HEK293 (cell line): ENCODE measurements at regions not wholly inside any gene's neighbourhood (a gene's known extent, or its start where the extent isn't known, plus 50 kb on each side); places are given as distances from the start of the nearest gene placed in this dataset.

Source experiments
- CTCF ChIA-PET: fragments of 350-600 bp; formaldehyde crosslinking; extraction: SDS; loops from one replicate; lab custom pipeline; 2021; ENCODE audit warnings: antibody characterized with exemption; lab: Yijun Ruan, JAX
- POLR2A ChIA-PET: fragments of 300-600 bp; formaldehyde crosslinking; extraction: SDS; loops from one replicate; lab custom pipeline; 2020; ENCODE audit warnings: antibody characterized with exemption, inconsistent platforms; lab: Yijun Ruan, JAX
- H3K27ac ChIP-seq: fragments of 200-500 bp; sonication (Bioruptor generic); 2 replicates; pipeline ENCODE4 v1.5.1; 2014; ENCODE audit warnings: low read depth, low read length, control low read depth, inconsistent platforms; ENCODE audit errors: extremely low read depth
- H3K36me3 ChIP-seq, 2 experiments: fragments of 200-500 bp in 1 of 2; sonication (Bioruptor generic) in 1 of 2; 1 replicate in 1 of 2; 2 replicates in 1 of 2; pipeline ENCODE4 v1.5.1; 2014 to 2017; ENCODE audit warnings: inconsistent platforms in 2 of 2, low read length in 2 of 2; ENCODE audit not compliant: control insufficient read depth in 2 of 2, insufficient read depth in 1 of 2
- H3K4me1 ChIP-seq: fragments of 200-500 bp; sonication (Bioruptor generic); 2 replicates; pipeline ENCODE4 v1.5.1; 2014; ENCODE audit warnings: mild to moderate bottlenecking, low read length, inconsistent platforms; ENCODE audit not compliant: control insufficient read depth, insufficient read depth
- H3K4me3 ChIP-seq: 2 replicates; pipeline ENCODE4 v1.5.1; 2011; ENCODE audit warnings: low read depth, mild to moderate bottlenecking, control low read depth, low read length, moderate library complexity
- H3K9me3 ChIP-seq: fragments of 200-500 bp; sonication (Bioruptor generic); 2 replicates; pipeline ENCODE4 v1.5.1; 2014; ENCODE audit warnings: low read depth, low read length, inconsistent platforms; ENCODE audit not compliant: control insufficient read depth, insufficient read depth
- KLF16 ChIP-seq: fragments of 450-650 bp; formaldehyde crosslinking; IDR thresholded peaks from 2 replicates; pipeline ENCODE4 v1.5.1; 2017; ENCODE audit warnings: missing biosample characterization, missing genetic modification characterization
- KLF7 ChIP-seq: fragments of 450-650 bp; formaldehyde crosslinking; IDR thresholded peaks from 2 replicates; pipeline ENCODE4 v1.5.1; 2016; ENCODE audit warnings: missing biosample characterization, missing genetic modification characterization, borderline replicate concordance
- MZF1 ChIP-seq: fragments of 450-650 bp; formaldehyde crosslinking; IDR thresholded peaks from 2 replicates; pipeline ENCODE4 v1.5.1; 2017; ENCODE audit warnings: missing biosample characterization, missing genetic modification characterization, borderline replicate concordance
- SCRT2 ChIP-seq: fragments of 450-650 bp; formaldehyde crosslinking; IDR thresholded peaks from 2 replicates; pipeline ENCODE4 v1.5.1; 2016; ENCODE audit warnings: missing biosample characterization, missing genetic modification characterization
- TRIM28 ChIP-seq: IDR thresholded peaks from 2 replicates; pipeline ENCODE4 v1.6.1; 2011; ENCODE audit warnings: low read length, control low read depth, borderline replicate concordance
- ZEB2 ChIP-seq: fragments of 450-650 bp; formaldehyde crosslinking; IDR thresholded peaks from 2 replicates; pipeline ENCODE4 v1.5.1; 2016; ENCODE audit warnings: missing biosample characterization, missing genetic modification characterization
- ZNF112 ChIP-seq: fragments of 450-650 bp; formaldehyde crosslinking; IDR thresholded peaks from 2 replicates; pipeline ENCODE4 v1.5.0; 2017; ENCODE audit warnings: missing biosample characterization, missing genetic modification characterization
- ZNF132 ChIP-seq: fragments of 450-650 bp; formaldehyde crosslinking; IDR thresholded peaks from 2 replicates; pipeline ENCODE4 v1.5.1; 2017; ENCODE audit warnings: missing biosample characterization, missing genetic modification characterization, borderline replicate concordance
- ZNF266 ChIP-seq: fragments of 450-650 bp; formaldehyde crosslinking; IDR thresholded peaks from 2 replicates; pipeline ENCODE4 v1.5.1; 2016; ENCODE audit warnings: missing biosample characterization, missing genetic modification characterization, low read depth
- ZNF350 ChIP-seq: fragments of 450-650 bp; formaldehyde crosslinking; IDR thresholded peaks from 2 replicates; pipeline ENCODE4 v1.5.0; 2017; ENCODE audit warnings: missing biosample characterization, mild to moderate bottlenecking, missing genetic modification characterization
- ZNF354C ChIP-seq: fragments of 450-650 bp; formaldehyde crosslinking; IDR thresholded peaks from 2 replicates; pipeline ENCODE4 v1.5.1; 2016; ENCODE audit warnings: missing biosample characterization, missing genetic modification characterization, low read depth, borderline replicate concordance
- ZNF530 ChIP-seq: fragments of 450-650 bp; formaldehyde crosslinking; IDR thresholded peaks from 2 replicates; pipeline ENCODE4 v1.5.1; 2016; ENCODE audit warnings: low read depth, missing biosample characterization, missing genetic modification characterization
- ZNF560 ChIP-seq: fragments of 450-650 bp; formaldehyde crosslinking; IDR thresholded peaks from 2 replicates; pipeline ENCODE4 v1.5.1; 2017; ENCODE audit warnings: missing biosample characterization, missing genetic modification characterization, borderline replicate concordance
- ZNF658 ChIP-seq: fragments of 450-650 bp; formaldehyde crosslinking; IDR thresholded peaks from 2 replicates; pipeline ENCODE4; 2016; ENCODE audit warnings: missing biosample characterization, missing genetic modification characterization
- ZNF707 ChIP-seq: fragments of 450-650 bp; formaldehyde crosslinking; IDR thresholded peaks from 2 replicates; pipeline ENCODE4 v1.5.1; 2016; ENCODE audit warnings: missing biosample characterization, missing genetic modification characterization
- ZNF830 ChIP-seq: fragments of 450-650 bp; IDR thresholded peaks from 2 replicates; pipeline ENCODE4 v1.5.0; 2018; ENCODE audit warnings: missing biosample characterization, missing genetic modification characterization, low read depth, mild to moderate bottlenecking, moderate library complexity
- ZNF837 ChIP-seq: fragments of 450-650 bp; formaldehyde crosslinking; IDR thresholded peaks from 2 replicates; pipeline ENCODE4 v1.5.1; 2016; ENCODE audit warnings: missing biosample characterization, missing genetic modification characterization
- TF ChIP-seq, protein P1 (sequence below): fragments of 450-650 bp; formaldehyde crosslinking; IDR thresholded peaks from 2 replicates; pipeline ENCODE4 v1.5.1; 2016; ENCODE audit warnings: missing biosample characterization, missing genetic modification characterization, borderline replicate concordance
- TF ChIP-seq, protein P2 (sequence below): fragments of 450-650 bp; formaldehyde crosslinking; IDR thresholded peaks from 2 replicates; pipeline ENCODE4 v1.5.1; 2016; ENCODE audit warnings: missing biosample characterization, missing genetic modification characterization, borderline replicate concordance

DNA sequence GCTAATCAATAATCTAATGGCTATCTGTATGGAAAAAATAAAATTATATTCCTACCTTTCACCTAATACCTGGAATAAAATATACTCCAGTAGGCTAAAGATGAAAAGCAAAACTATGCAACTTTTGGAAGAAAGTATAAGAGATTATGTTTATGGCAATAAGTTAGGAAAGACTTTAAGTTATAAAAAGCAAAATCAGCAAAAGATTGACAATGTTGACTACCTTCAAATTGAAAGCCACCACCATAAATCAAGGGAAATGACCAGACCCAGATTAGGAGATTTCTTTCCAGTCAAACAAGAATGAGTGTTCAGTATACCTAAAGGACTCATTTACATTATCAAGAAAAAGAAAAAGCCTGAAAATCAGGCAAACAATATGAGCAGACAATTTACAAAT, 159.1 kb upstream of the ZBED5 start:
- Histone ChIP-seq H3K27ac (no peak overlapping the region), H3K4me3 (no peak overlapping the region), H3K36me3 (no peaks in the 10 kb centered on the region), H3K9me3 (no peaks in the 10 kb centered on the region), H3K4me1 (no peaks in the 10 kb centered on the region)
- POLR2A ChIA-PET, result no interaction called here
- CTCF ChIA-PET, result interaction anchor here (1.9 kb wide), 1 partner anchor 771 kb away, joined by 4 read pairs; no protein-coding TSS in a partner anchor
- no peak for TF ChIP-seq KLF7 (tag by site-specific recombination)
- no peak for TF ChIP-seq ZNF707 (tag by site-specific recombination)
- no peak for TF ChIP-seq ZNF658 (tag by site-specific recombination)
- TF ChIP-seq SCRT2, result no peak
- TF ChIP-seq MZF1 (tag by site-specific recombination), result no peak
- TF ChIP-seq ZNF837 (tag by site-specific recombination), result no peak
- TF ChIP-seq ZEB2 (tag by site-specific recombination), result no peak
- TF ChIP-seq ZNF350 (tag by site-specific recombination), result no peak
- TF ChIP-seq TRIM28, result no peak
- no peak for TF ChIP-seq ZNF530
- TF ChIP-seq, protein P1, sequence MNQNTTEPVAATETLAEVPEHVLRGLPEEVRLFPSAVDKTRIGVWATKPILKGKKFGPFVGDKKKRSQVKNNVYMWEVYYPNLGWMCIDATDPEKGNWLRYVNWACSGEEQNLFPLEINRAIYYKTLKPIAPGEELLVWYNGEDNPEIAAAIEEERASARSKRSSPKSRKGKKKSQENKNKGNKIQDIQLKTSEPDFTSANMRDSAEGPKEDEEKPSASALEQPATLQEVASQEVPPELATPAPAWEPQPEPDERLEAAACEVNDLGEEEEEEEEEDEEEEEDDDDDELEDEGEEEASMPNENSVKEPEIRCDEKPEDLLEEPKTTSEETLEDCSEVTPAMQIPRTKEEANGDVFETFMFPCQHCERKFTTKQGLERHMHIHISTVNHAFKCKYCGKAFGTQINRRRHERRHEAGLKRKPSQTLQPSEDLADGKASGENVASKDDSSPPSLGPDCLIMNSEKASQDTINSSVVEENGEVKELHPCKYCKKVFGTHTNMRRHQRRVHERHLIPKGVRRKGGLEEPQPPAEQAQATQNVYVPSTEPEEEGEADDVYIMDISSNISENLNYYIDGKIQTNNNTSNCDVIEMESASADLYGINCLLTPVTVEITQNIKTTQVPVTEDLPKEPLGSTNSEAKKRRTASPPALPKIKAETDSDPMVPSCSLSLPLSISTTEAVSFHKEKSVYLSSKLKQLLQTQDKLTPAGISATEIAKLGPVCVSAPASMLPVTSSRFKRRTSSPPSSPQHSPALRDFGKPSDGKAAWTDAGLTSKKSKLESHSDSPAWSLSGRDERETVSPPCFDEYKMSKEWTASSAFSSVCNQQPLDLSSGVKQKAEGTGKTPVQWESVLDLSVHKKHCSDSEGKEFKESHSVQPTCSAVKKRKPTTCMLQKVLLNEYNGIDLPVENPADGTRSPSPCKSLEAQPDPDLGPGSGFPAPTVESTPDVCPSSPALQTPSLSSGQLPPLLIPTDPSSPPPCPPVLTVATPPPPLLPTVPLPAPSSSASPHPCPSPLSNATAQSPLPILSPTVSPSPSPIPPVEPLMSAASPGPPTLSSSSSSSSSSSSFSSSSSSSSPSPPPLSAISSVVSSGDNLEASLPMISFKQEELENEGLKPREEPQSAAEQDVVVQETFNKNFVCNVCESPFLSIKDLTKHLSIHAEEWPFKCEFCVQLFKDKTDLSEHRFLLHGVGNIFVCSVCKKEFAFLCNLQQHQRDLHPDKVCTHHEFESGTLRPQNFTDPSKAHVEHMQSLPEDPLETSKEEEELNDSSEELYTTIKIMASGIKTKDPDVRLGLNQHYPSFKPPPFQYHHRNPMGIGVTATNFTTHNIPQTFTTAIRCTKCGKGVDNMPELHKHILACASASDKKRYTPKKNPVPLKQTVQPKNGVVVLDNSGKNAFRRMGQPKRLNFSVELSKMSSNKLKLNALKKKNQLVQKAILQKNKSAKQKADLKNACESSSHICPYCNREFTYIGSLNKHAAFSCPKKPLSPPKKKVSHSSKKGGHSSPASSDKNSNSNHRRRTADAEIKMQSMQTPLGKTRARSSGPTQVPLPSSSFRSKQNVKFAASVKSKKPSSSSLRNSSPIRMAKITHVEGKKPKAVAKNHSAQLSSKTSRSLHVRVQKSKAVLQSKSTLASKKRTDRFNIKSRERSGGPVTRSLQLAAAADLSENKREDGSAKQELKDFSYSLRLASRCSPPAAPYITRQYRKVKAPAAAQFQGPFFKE (tag by site-specific recombination), result no peak
- no peak for TF ChIP-seq ZNF266 (tag by site-specific recombination)
- TF ChIP-seq ZNF112 (tag by site-specific recombination), result no peak
- no peak for TF ChIP-seq ZNF132 (tag by site-specific recombination)
- no peak for TF ChIP-seq ZNF560 (tag by site-specific recombination)
- TF ChIP-seq, protein P2, sequence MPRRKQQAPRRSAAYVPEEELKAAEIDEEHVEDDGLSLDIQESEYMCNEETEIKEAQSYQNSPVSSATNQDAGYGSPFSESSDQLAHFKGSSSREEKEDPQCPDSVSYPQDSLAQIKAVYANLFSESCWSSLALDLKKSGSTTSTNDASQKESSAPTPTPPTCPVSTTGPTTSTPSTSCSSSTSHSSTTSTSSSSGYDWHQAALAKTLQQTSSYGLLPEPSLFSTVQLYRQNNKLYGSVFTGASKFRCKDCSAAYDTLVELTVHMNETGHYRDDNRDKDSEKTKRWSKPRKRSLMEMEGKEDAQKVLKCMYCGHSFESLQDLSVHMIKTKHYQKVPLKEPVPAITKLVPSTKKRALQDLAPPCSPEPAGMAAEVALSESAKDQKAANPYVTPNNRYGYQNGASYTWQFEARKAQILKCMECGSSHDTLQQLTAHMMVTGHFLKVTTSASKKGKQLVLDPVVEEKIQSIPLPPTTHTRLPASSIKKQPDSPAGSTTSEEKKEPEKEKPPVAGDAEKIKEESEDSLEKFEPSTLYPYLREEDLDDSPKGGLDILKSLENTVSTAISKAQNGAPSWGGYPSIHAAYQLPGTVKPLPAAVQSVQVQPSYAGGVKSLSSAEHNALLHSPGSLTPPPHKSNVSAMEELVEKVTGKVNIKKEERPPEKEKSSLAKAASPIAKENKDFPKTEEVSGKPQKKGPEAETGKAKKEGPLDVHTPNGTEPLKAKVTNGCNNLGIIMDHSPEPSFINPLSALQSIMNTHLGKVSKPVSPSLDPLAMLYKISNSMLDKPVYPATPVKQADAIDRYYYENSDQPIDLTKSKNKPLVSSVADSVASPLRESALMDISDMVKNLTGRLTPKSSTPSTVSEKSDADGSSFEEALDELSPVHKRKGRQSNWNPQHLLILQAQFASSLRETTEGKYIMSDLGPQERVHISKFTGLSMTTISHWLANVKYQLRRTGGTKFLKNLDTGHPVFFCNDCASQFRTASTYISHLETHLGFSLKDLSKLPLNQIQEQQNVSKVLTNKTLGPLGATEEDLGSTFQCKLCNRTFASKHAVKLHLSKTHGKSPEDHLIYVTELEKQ (tag by site-specific recombination), result no peak
- no peak for TF ChIP-seq ZNF830 (tag by site-specific recombination)
- TF ChIP-seq ZNF354C (tag by site-specific recombination), result no peak
- no peak for TF ChIP-seq KLF16
